GM18909 (cell line): ENCODE measurements at regions not wholly inside any gene's neighbourhood (a gene's known extent, or its start where the extent isn't known, plus 50 kb on each side); places are given as distances from the start of the nearest gene placed in this dataset.

Experiments used
- ATAC-seq: cut with Tn5 transposase; IDR thresholded peaks from one replicate; pipeline ENCODE4 v1.9.1; 2021; ENCODE audit warnings: mild to moderate bottlenecking; ENCODE audit not compliant: unreplicated experiment, poor library complexity

DNA sequence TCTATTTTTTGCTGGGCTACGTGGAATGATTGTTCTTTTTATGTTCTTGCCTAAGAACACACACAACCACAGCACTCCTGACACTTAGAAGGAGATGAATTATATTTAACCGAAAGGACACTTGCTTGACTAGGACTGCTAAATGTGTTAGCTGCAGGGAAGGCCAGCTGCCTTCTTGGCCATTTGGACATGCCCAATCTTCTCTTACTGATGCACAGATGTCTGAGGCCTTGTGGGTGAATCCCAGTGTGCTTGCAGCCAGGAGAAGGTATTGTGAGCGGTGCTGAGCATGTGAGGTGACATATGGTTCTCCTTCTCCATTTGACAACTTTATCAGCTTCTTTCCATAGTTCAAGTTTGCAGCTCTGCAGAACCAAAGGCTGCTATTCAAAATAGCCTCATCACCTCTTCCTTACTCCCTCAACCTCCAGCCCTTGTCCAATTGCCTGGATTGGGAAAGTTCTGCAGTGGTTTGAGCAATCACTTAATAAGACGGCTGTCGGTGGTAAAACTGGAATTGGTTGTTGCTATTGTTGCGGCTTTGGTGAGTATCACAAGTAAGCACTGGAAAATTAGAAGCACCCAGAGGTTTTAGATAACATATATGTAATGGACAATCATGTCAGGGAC is 1113.3 kb downstream of the TSN start:
- ATAC-seq: no peak

DNA sequence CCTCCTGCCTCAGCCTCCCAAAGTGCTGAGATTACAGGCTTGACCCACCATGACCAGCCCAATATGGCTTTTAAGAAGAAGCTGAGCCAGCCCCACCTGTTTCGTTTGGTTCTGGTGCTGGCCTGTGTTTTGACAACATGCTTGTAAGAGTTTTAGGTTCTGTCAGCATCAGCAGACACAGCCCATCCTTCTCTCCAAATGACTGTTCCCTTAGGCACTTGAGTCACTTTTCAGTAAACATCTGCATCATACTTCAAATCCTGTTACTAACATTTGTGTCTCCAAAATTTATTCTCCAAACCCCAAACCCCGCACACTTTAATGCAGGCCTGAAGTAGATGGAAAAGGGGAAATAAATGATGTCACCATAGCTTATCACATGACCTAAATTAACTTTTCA is 1118.5 kb downstream of the TSN start:
- no peak for ATAC-seq

- ATAC-seq: no peak
These were observed 1119.8 kb downstream of the TSN start for GRCh38 chr2:122875091-122875865.

- ATAC-seq: peak; percentile 72
These were observed 1128.4 kb downstream of the TSN start for GRCh38 chr2:122883849-122884248.

GRCh38 chr2:122884889-122885288 is 1129.4 kb downstream of the TSN start:
- no peak for ATAC-seq

DNA sequence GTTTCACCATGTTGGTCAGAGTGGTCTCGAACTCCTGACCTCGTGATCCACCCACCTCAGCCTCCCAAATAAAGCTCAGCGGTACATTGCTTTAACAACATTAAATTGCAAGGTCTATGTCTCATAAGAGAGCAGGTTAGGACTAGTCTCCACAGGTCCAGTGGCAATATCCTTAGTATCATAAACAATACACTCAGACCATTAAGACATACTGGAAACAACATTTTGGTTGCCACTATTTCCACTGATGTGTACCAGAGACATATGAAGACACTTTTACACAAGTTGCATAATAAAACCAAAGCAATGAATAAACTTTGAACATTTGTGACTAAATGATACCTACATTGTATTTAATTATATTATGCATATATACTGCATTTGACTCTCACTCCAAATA is 1130.0 kb downstream of the TSN start:
- no peak for ATAC-seq

- no peak for ATAC-seq
These were observed 1131.2 kb downstream of the TSN start for GRCh38 chr2:122886479-122887145.

DNA sequence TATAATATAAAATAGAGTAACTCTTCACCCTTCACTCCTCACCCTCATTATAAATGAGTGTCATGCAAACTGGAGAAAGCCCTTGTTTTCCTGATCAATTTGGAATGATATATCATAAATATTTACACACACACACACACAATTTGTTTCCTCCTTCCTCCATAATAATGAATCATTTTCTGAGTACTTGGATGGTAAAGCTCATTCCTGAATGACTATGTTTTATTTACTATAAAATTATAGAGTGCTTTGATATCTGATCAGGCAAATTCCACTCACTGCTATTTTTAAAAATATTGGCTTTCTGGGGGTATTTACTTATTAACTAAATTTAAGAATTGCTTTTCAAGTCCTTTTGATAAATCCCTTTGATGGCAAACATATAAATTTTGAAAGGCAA is 1125.5 kb upstream of the CNTNAP5 start:
- ATAC-seq: no peak

DNA sequence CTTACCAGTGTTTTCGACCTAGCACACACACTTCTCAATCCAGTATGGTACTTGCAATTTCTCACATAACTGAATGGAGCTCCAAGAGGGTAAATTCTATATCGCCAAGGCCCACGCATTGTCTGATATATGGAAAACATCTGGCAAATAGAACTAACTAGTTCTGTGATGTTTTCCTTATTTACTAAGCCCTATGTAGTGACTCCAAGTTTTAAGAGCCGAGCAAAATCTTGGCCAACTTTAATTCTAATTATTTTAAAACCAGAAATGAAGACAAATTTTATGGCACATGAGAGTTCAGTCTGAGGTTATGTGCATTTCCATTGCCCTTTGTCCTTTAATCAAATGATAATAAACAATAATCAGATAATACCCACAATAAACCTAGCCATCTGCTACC is 1119.7 kb upstream of the CNTNAP5 start:
- no peak for ATAC-seq

DNA sequence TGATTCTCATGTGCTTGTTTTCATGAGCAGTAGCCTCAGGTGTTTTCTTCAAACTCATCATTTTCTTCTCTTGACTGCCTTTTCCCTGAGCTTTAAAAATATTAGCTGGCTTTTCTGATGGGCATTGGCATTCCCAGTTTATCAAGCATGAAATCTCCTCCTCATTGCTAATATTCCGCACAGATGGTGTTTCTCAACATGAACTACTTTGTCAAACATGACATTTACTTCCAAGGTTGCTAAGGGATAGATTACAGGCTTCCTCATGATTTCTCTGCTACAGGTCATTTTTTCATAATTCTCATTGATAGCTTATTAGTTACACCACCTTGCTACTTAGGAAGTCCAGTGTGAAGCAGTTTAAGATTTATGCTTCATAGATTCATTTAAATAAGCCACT is 1116.9 kb upstream of the CNTNAP5 start:
- no peak for ATAC-seq

GRCh38 chr2:122927197-122927596 is 1097.9 kb upstream of the CNTNAP5 start:
- ATAC-seq: no peak

GRCh38 chr2:122927710-122928557 is 1097.2 kb upstream of the CNTNAP5 start:
- ATAC-seq: no peak

GRCh38 chr2:122929347-122929746 is 1095.7 kb upstream of the CNTNAP5 start:
- no peak for ATAC-seq

DNA sequence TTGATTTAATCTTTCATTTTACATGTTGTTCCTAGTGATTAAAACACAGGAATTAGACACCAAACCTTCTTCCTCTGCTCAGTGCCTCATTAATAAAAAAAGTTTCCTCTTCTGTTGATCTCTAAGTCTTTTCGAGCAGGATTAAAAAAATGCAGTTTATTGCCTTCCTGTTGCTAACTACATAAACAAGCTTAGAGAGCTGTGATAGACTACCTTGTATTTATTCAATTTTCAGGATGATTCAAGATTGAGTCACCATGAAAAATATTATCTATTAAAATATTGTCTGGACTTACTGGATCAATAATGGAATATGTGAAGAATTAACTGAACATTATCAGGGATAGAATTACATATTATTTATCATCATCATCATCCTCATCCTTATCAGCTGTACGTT is 1089.6 kb upstream of the CNTNAP5 start:
- no peak for ATAC-seq

- ATAC-seq: no peak
These were observed 1085.3 kb upstream of the CNTNAP5 start for GRCh38 chr2:122939796-122940195.

GRCh38 chr2:122949523-122949922 is 1075.6 kb upstream of the CNTNAP5 start:
- ATAC-seq: no peak

- ATAC-seq: no peak
These were observed 1069.3 kb upstream of the CNTNAP5 start for GRCh38 chr2:122955776-122956175.

GRCh38 chr2:122960759-122961641 is 1064.1 kb upstream of the CNTNAP5 start:
- ATAC-seq: no peak

- no peak for ATAC-seq
These were observed 1058.6 kb upstream of the CNTNAP5 start for GRCh38 chr2:122966461-122966860.

DNA sequence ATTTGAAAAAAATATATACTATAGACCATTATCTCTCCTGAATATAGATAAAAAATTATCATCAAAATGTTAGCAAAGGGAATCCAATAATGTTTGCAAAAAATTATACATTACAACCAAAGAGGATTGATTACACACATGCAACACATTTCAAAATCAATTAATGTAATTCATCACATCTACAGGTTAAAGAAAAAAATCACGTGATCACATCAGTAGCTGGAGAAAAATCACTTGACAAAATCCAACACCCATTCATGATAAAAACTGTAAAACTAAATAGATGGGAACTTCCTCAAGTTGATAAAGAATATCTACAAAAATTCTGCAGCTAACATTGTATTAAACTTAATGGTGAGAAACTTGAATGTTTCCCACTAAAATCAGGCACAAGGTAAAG is 1047.5 kb upstream of the CNTNAP5 start:
- ATAC-seq: no peak
